CD4-positive, alpha-beta T cell treated with Interleukin-21 for 1 hour (primary cell): ENCODE measurements at regions not wholly inside any gene's neighbourhood (a gene's known extent, or its start where the extent isn't known, plus 50 kb on each side); places are given as distances from the start of the nearest gene placed in this dataset.

Experiments
- DNase-seq: peaks from one replicate; pipeline ENCODE4 v3.0.0-alpha.2; 2020

GRCh38 chr3:40827942-40828688 lies 303.4 kb downstream of the ZNF621 start:
- no peak for DNase-seq

GRCh38 chr3:40828741-40829415 lies 304.1 kb downstream of the ZNF621 start:
- no peak for DNase-seq

GRCh38 chr3:40829876-40830275 lies 305.1 kb downstream of the ZNF621 start:
- DNase-seq: no peak

- DNase-seq: no peak
These were observed 312.5 kb downstream of the ZNF621 start for GRCh38 chr3:40837300-40837699.

- no peak for DNase-seq
These were observed 316.4 kb downstream of the ZNF621 start for GRCh38 chr3:40841131-40841530.

GRCh38 chr3:40841570-40842109 lies 316.9 kb downstream of the ZNF621 start:
- no peak for DNase-seq

GRCh38 chr3:40842714-40843113 lies 318.0 kb downstream of the ZNF621 start:
- DNase-seq: no peak

- no peak for DNase-seq
These were observed 318.5 kb downstream of the ZNF621 start for GRCh38 chr3:40843208-40843624.

- no peak for DNase-seq
These were observed 319.2 kb downstream of the ZNF621 start for GRCh38 chr3:40843851-40844548.

GRCh38 chr3:40844896-40845295 lies 320.1 kb downstream of the ZNF621 start:
- no peak for DNase-seq

GRCh38 chr3:40845447-40845846 lies 320.7 kb downstream of the ZNF621 start:
- no peak for DNase-seq

GRCh38 chr3:40845916-40846315 lies 321.2 kb downstream of the ZNF621 start:
- no peak for DNase-seq

- no peak for DNase-seq
These were observed 321.7 kb downstream of the ZNF621 start for GRCh38 chr3:40846451-40846850.

GRCh38 chr3:40847551-40847992 lies 322.8 kb downstream of the ZNF621 start:
- no peak for DNase-seq

GRCh38 chr3:40848421-40848820 lies 323.7 kb downstream of the ZNF621 start:
- no peak for DNase-seq

GRCh38 chr3:40850861-40851260 lies 326.1 kb downstream of the ZNF621 start:
- DNase-seq: no peak

- DNase-seq: no peak
These were observed 327.1 kb downstream of the ZNF621 start for GRCh38 chr3:40851836-40852235.

- DNase-seq: no peak
These were observed 328.0 kb downstream of the ZNF621 start for GRCh38 chr3:40852712-40853111.

- DNase-seq: no peak
These were observed 328.7 kb downstream of the ZNF621 start for GRCh38 chr3:40853474-40853873.

- no peak for DNase-seq
These were observed 331.1 kb downstream of the ZNF621 start for GRCh38 chr3:40855871-40856270.

GRCh38 chr3:40858364-40859115 lies 333.8 kb downstream of the ZNF621 start:
- no peak for DNase-seq

- DNase-seq: no peak
These were observed 336.4 kb upstream of the CTNNB1 start for GRCh38 chr3:40862946-40863345.
